HCT116 (cell line): ENCODE measurements at regions not wholly inside any gene's neighbourhood (a gene's known extent, or its start where the extent isn't known, plus 50 kb on each side); places are given as distances from the start of the nearest gene placed in this dataset.

Experiments
- ATAC-seq: fragments of 200-7000 bp; cut with Tn5 transposase; 2 replicates; pipeline ENCODE4 v1.9.1; 2020; ENCODE audit warnings: mild to moderate bottlenecking, moderate library complexity
- BruUV-seq: library from RNA; stranded (reverse); fragments of 400-500 nt; replicated peaks from 2 replicates; lab custom pipeline; 2021; lab: Mats Ljungman, UMichigan
- CTCF ChIA-PET: fragments of 300-600 bp; sonication (Branson Sonifier 250); formaldehyde crosslinking; loops from one replicate; lab custom pipeline; 2021; ENCODE audit warnings: antibody characterized with exemption; lab: Charles Lee
- POLR2A ChIA-PET: fragments of 300-600, 350-600 bp; sonication (Branson Sonifier 250); formaldehyde crosslinking; loops from one replicate; lab custom pipeline; 2021; ENCODE audit warnings: antibody characterized with exemption; lab: Charles Lee
- RAD21 ChIA-PET, 2 experiments: fragments of 300-600 bp; sonication (Branson Sonifier 250); formaldehyde crosslinking; loops; one replicate each; lab custom pipeline; 2023; ENCODE audit warnings: low total read pairs in 2 of 2; ENCODE audit not compliant: uncharacterized antibody in 2 of 2, unreplicated experiment in 2 of 2, low non-redundant PET in 1 of 2; lab: Charles Lee
- DNase-seq: peaks from one replicate; pipeline ENCODE4 v3.0.0-alpha.2; 2010; ENCODE audit warnings: low read depth, low spot score
- H2AFZ ChIP-seq: fragments of 200-600 bp; shearing (Covaris generic), sonication (generic); 2 replicates; pipeline ENCODE4 v1.6.1; 2017; ENCODE audit warnings: low read depth, mixed run types, mixed read lengths, antibody characterized with exemption, low read length; ENCODE audit not compliant: poor library complexity, severe bottlenecking
- H3K27ac ChIP-seq: 2 replicates; pipeline ENCODE4 v1.5.1; 2012; ENCODE audit warnings: low read depth, low read length
- H3K27me3 ChIP-seq: fragments of 200-600 bp; sonication (generic); 2 replicates; pipeline ENCODE4 v1.6.1; 2016; ENCODE audit warnings: mixed run types, low read length, mixed read lengths; ENCODE audit not compliant: insufficient read depth
- H3K36me3 ChIP-seq, 2 experiments: fragments of 200-500 bp in 1 of 2; fragments of 200-600 bp in 1 of 2; sonication (Bioruptor generic) in 1 of 2; sonication (generic) in 1 of 2; 2 replicates each; pipeline versions ENCODE4 v1.5.1 to v1.6.1; 2014 to 2016; ENCODE audit warnings: low read length in 2 of 2, inconsistent platforms in 1 of 2, mixed read lengths in 1 of 2, mixed run types in 1 of 2; ENCODE audit not compliant: insufficient read depth in 2 of 2, control insufficient read depth in 1 of 2
- H3K4me1 ChIP-seq, 2 experiments: fragments of 200-600 bp in 1 of 2; sonication (generic) in 1 of 2; 2 replicates each; pipeline versions ENCODE4 v1.5.1 to v1.6.1; 2012 to 2017; ENCODE audit warnings: low read length in 2 of 2, inconsistent platforms in 1 of 2, mild to moderate bottlenecking in 1 of 2, mixed read lengths in 1 of 2, mixed run types in 1 of 2, moderate library complexity in 1 of 2; ENCODE audit not compliant: insufficient read depth in 2 of 2, control insufficient read depth in 1 of 2
- H3K4me2 ChIP-seq: fragments of 200-600 bp; sonication (generic); 2 replicates; pipeline ENCODE4 v1.6.1; 2017; ENCODE audit warnings: mixed run types, low read length, mixed read lengths
- H3K4me3 ChIP-seq, 2 experiments: fragments of 200-600 bp in 1 of 2; sonication (generic) in 1 of 2; replicated peaks in 1 of 2; 2 replicates each; pipeline ENCODE4 v1.5.1; 2011 to 2016; ENCODE audit warnings: low read length in 2 of 2, control low read depth in 1 of 2, low read depth in 1 of 2, mild to moderate bottlenecking in 1 of 2, mixed read lengths in 1 of 2, mixed run types in 1 of 2
- H3K79me2 ChIP-seq: fragments of 200-600 bp; sonication (generic); 2 replicates; pipeline ENCODE4 v1.6.1; 2017; ENCODE audit warnings: mild to moderate bottlenecking, mixed run types, low read length, moderate library complexity, mixed read lengths; ENCODE audit not compliant: insufficient read depth
- H3K9ac ChIP-seq: fragments of 200-600 bp; sonication (generic); 2 replicates; pipeline ENCODE4 v1.6.1; 2016; ENCODE audit warnings: low read length, mixed read lengths
- H3K9me2 ChIP-seq: fragments of 200-600 bp; sonication (generic), shearing (Covaris generic); 2 replicates; pipeline ENCODE4 v1.6.1; 2017; ENCODE audit warnings: mixed run types, mild to moderate bottlenecking, moderate library complexity; ENCODE audit not compliant: insufficient read depth
- H3K9me3 ChIP-seq, 2 experiments: fragments of 200-500 bp in 1 of 2; fragments of 200-600 bp in 1 of 2; sonication (Bioruptor generic) in 1 of 2; sonication (generic) in 1 of 2; 2 replicates each; pipeline ENCODE4 v1.6.1; 2014 to 2017; ENCODE audit warnings: low read length in 2 of 2, mixed read lengths in 2 of 2, inconsistent platforms in 1 of 2, low read depth in 1 of 2, mild to moderate bottlenecking in 1 of 2, mixed run types in 1 of 2, moderate library complexity in 1 of 2; ENCODE audit not compliant: control insufficient read depth in 1 of 2, insufficient read depth in 1 of 2
- H4K20me1 ChIP-seq: fragments of 200-600 bp; sonication (generic), shearing (Covaris generic); 2 replicates; pipeline ENCODE4 v1.6.1; 2017; ENCODE audit warnings: mixed run types, mild to moderate bottlenecking, moderate library complexity; ENCODE audit not compliant: insufficient read depth
- CBX3 ChIP-seq: IDR thresholded peaks from 2 replicates; pipeline ENCODE4 v1.6.1; 2012; ENCODE audit warnings: low read depth
- CEBPB ChIP-seq: IDR thresholded peaks from 2 replicates; pipeline ENCODE4 v1.6.1; 2012; ENCODE audit warnings: low read depth
- EGR1 ChIP-seq: IDR thresholded peaks from 2 replicates; pipeline ENCODE4 v1.6.1; 2012; ENCODE audit warnings: low read depth
- ELF1 ChIP-seq: IDR thresholded peaks from 2 replicates; pipeline ENCODE4 v1.6.1; 2012; ENCODE audit warnings: low read depth, borderline replicate concordance
- EZH2 ChIP-seq: fragments of 200-600 bp; sonication (generic); IDR thresholded peaks from 2 replicates; pipeline ENCODE4 v1.6.1; 2017; ENCODE audit warnings: antibody characterized with exemption, mixed run types
- EZH2phosphoT487 ChIP-seq: fragments of 200-600 bp; IDR thresholded peaks from 2 replicates; pipeline ENCODE4 v1.6.1; 2018; ENCODE audit warnings: antibody characterized with exemption, borderline replicate concordance
- FOSL1 ChIP-seq: IDR thresholded peaks from 2 replicates; pipeline ENCODE4 v1.6.1; 2012; ENCODE audit warnings: low read depth
- JUND ChIP-seq: IDR thresholded peaks from 2 replicates; pipeline ENCODE4 v1.6.1; 2012
- POLR2A ChIP-seq: IDR thresholded peaks from 2 replicates; pipeline ENCODE4 v1.7.0; 2011; ENCODE audit warnings: borderline replicate concordance; ENCODE audit not compliant: insufficient read depth, insufficient read length; ENCODE audit errors: extremely low read depth
- POLR2AphosphoS5 ChIP-seq: IDR thresholded peaks from 2 replicates; pipeline ENCODE4 v1.6.1; 2011; ENCODE audit warnings: mild to moderate bottlenecking, low read depth, low read length, moderate library complexity
- RAD21 ChIP-seq: IDR thresholded peaks from 2 replicates; pipeline ENCODE4 v1.6.1; 2012; ENCODE audit warnings: low read depth, mild to moderate bottlenecking
- TCF7L2 ChIP-seq: IDR thresholded peaks from 2 replicates; pipeline ENCODE4 v1.7.0; 2011; ENCODE audit warnings: borderline replicate concordance, inconsistent platforms; ENCODE audit not compliant: insufficient read depth, insufficient read length; ENCODE audit errors: extremely low read depth
- ZFX ChIP-seq: fragments of 450-650 bp; IDR thresholded peaks from 2 replicates; pipeline ENCODE4 v1.6.1; 2017
- ZNF274 ChIP-seq: fragments of 200-500 bp; sonication (Bioruptor generic); IDR thresholded peaks from 2 replicates; pipeline ENCODE4 v1.6.1; 2014; ENCODE audit warnings: mild to moderate bottlenecking, low read depth, low read length, inconsistent platforms
- intact Hi-C: fragments of 100-400 bp; cut with micrococcal nuclease; formaldehyde crosslinking; loops from 2 replicates; pipeline ENCODE4 v1.10.0; 2022
- TF ChIP-seq, protein P1 (sequence below): IDR thresholded peaks from 2 replicates; pipeline ENCODE4 v1.6.1; 2011; ENCODE audit warnings: mild to moderate bottlenecking, low read length, moderate library complexity; ENCODE audit not compliant: insufficient replicate concordance; ENCODE audit errors: extremely low read depth
- TF ChIP-seq, protein P2 (sequence below): IDR thresholded peaks from 2 replicates; pipeline ENCODE4 v1.6.1; 2012; ENCODE audit warnings: low read depth
- TF ChIP-seq, protein P3 (sequence below): IDR thresholded peaks from 2 replicates; pipeline ENCODE4 v1.6.1; 2012
- TF ChIP-seq, protein P4 (sequence below), 3 experiments: fragments of 200-600 bp in 1 of 3; sonication (generic) in 1 of 3; IDR thresholded peaks in 2 of 3; conservative IDR thresholded peaks in 1 of 3; 2 replicates each; pipeline ENCODE4 v1.5.1; 2012 to 2017; ENCODE audit warnings: low read depth in 2 of 3, low read length in 2 of 3, antibody characterized with exemption in 1 of 3, borderline replicate concordance in 1 of 3, control low read depth in 1 of 3, mild to moderate bottlenecking in 1 of 3, mixed read lengths in 1 of 3, mixed run types in 1 of 3, moderate library complexity in 1 of 3; ENCODE audit not compliant: insufficient read depth in 1 of 3

DNA sequence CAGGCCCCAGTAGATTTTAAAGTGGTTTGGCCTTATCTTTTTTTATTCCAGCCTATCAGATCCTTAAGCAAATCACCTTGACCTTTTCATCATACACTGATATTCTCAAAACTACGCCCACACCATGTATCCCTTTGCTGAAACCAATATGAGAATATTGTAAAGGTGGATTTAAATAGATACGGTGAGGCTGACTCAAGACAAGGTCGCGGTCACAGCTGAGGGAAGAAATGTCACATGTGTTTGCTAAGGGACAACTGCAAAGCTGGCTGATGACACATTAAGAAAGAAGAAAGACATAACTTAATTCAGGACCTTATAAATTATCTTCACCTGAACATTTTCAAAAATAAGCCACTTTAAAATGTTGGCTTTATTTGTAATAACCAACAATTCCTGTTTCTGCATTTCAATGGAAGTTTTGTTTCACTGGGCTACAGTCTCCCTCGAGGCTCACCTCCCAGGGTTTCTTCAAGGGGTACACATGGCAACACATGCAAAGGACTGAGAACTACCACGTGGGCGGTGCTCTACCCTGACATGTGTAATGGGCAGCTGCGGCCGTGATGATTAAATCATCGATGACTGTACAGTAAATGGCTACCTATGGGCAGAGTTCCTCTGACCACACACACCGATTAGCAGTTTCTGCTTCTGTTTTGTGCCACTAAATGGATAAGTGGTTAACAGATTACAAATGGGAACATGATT lies 189.5 kb downstream of the SIPA1L2 start:
- no peaks in the 10 kb centered on the region for H4K20me1 ChIP-seq
- no peaks in the 10 kb centered on the region for H3K36me3 ChIP-seq
- BruUV-seq, result no TSS peak
- no peaks in the 10 kb centered on the region for H3K9me3 ChIP-seq
- ATAC-seq, result no peak
- H3K4me3 ChIP-seq, result no peak overlapping the region
- no peak overlapping the region for H3K4me2 ChIP-seq
- ChIA-PET RAD21 (no interaction called here), POLR2A (no interaction called here), CTCF (no interaction called here)
- no peak for DNase-seq
- H3K79me2 ChIP-seq, result no peaks in the 10 kb centered on the region
- no peaks in the 10 kb centered on the region for H3K27me3 ChIP-seq
- H3K9me2 ChIP-seq, result no peaks in the 10 kb centered on the region
- H3K27ac ChIP-seq, result no peak overlapping the region
- H3K9ac ChIP-seq, result no peak overlapping the region
- H2AFZ ChIP-seq, result no peak overlapping the region
- TF ChIP-seq CBX3 (no peak), POLR2AphosphoS5 (no peak), RAD21 (no peak), TCF7L2 (no peak), ELF1 (no peak), JUND (no peak), EZH2phosphoT487 (no peak), CEBPB (no peak), FOSL1 (no peak), ZFX (no peak), EGR1 (no peak), ZNF274 (no peak), POLR2A (no peak), EZH2 (no peak)
- TF ChIP-seq, protein P1, sequence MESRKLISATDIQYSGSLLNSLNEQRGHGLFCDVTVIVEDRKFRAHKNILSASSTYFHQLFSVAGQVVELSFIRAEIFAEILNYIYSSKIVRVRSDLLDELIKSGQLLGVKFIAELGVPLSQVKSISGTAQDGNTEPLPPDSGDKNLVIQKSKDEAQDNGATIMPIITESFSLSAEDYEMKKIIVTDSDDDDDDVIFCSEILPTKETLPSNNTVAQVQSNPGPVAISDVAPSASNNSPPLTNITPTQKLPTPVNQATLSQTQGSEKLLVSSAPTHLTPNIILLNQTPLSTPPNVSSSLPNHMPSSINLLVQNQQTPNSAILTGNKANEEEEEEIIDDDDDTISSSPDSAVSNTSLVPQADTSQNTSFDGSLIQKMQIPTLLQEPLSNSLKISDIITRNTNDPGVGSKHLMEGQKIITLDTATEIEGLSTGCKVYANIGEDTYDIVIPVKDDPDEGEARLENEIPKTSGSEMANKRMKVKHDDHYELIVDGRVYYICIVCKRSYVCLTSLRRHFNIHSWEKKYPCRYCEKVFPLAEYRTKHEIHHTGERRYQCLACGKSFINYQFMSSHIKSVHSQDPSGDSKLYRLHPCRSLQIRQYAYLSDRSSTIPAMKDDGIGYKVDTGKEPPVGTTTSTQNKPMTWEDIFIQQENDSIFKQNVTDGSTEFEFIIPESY, result no peak
- TF ChIP-seq, protein P2, sequence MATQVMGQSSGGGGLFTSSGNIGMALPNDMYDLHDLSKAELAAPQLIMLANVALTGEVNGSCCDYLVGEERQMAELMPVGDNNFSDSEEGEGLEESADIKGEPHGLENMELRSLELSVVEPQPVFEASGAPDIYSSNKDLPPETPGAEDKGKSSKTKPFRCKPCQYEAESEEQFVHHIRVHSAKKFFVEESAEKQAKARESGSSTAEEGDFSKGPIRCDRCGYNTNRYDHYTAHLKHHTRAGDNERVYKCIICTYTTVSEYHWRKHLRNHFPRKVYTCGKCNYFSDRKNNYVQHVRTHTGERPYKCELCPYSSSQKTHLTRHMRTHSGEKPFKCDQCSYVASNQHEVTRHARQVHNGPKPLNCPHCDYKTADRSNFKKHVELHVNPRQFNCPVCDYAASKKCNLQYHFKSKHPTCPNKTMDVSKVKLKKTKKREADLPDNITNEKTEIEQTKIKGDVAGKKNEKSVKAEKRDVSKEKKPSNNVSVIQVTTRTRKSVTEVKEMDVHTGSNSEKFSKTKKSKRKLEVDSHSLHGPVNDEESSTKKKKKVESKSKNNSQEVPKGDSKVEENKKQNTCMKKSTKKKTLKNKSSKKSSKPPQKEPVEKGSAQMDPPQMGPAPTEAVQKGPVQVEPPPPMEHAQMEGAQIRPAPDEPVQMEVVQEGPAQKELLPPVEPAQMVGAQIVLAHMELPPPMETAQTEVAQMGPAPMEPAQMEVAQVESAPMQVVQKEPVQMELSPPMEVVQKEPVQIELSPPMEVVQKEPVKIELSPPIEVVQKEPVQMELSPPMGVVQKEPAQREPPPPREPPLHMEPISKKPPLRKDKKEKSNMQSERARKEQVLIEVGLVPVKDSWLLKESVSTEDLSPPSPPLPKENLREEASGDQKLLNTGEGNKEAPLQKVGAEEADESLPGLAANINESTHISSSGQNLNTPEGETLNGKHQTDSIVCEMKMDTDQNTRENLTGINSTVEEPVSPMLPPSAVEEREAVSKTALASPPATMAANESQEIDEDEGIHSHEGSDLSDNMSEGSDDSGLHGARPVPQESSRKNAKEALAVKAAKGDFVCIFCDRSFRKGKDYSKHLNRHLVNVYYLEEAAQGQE, result no peak
- TF ChIP-seq, protein P3, sequence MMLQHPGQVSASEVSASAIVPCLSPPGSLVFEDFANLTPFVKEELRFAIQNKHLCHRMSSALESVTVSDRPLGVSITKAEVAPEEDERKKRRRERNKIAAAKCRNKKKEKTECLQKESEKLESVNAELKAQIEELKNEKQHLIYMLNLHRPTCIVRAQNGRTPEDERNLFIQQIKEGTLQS, result no peak
- TF ChIP-seq, protein P4, sequence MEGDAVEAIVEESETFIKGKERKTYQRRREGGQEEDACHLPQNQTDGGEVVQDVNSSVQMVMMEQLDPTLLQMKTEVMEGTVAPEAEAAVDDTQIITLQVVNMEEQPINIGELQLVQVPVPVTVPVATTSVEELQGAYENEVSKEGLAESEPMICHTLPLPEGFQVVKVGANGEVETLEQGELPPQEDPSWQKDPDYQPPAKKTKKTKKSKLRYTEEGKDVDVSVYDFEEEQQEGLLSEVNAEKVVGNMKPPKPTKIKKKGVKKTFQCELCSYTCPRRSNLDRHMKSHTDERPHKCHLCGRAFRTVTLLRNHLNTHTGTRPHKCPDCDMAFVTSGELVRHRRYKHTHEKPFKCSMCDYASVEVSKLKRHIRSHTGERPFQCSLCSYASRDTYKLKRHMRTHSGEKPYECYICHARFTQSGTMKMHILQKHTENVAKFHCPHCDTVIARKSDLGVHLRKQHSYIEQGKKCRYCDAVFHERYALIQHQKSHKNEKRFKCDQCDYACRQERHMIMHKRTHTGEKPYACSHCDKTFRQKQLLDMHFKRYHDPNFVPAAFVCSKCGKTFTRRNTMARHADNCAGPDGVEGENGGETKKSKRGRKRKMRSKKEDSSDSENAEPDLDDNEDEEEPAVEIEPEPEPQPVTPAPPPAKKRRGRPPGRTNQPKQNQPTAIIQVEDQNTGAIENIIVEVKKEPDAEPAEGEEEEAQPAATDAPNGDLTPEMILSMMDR (IDR thresholded peaks at IDR 0.05 in 2 of 3, conservative IDR thresholded peaks at IDR 0.05 in 1 of 3; ENCODE audit: borderline replicate concordance in 1 of 3, insufficient read depth in 1 of 3, low read depth in 2 of 3, low read length in 2 of 3), result no peak
- intact Hi-C loops, result no loop called here
- no peaks in the 10 kb centered on the region for H3K4me1 ChIP-seq
